Right lobe of liver (tissue), 6 donors: ENCODE measurements at regions not wholly inside any gene's neighbourhood (a gene's known extent, or its start where the extent isn't known, plus 50 kb on each side); places are given as distances from the start of the nearest gene placed in this dataset.

ENCODE experiments used
- ATAC-seq, 4 donors: fragments of 200-7000 bp; cut with Tn5 transposase; one replicate each; pipeline ENCODE4 v1.9.1; 2020; ENCODE audit warnings: mild to moderate bottlenecking in 4 of 4, moderate library complexity in 4 of 4
- DNase-seq, 3 donors: peaks; one replicate each; pipeline ENCODE4 v3.0.0-alpha.2; 2020
- H3K27ac ChIP-seq, 3 donors: fragments of 200-600 bp; one replicate each; pipeline ENCODE4 v1.8.0; 2022
- H3K27me3 ChIP-seq, 2 donors: fragments of 200-600 bp; one replicate each; pipeline ENCODE4 v1.8.0; 2022
- H3K36me3 ChIP-seq, 4 donors: fragments of 200-600 bp; sonication (generic) in 1 of 4; one replicate each; pipeline versions ENCODE4 v1.5.1 to v1.8.0; 2017 to 2022; ENCODE audit warnings: control low read depth in 1 of 4
- H3K4me1 ChIP-seq, 4 donors: fragments of 200-600 bp; sonication (generic) in 1 of 4; one replicate each; pipeline versions ENCODE4 v1.5.1 to v1.8.0; 2017 to 2022; ENCODE audit warnings: control low read depth in 1 of 4
- H3K4me3 ChIP-seq, 3 donors: fragments of 200-600 bp; one replicate each; pipeline ENCODE4 v1.8.0; 2022
- H3K9me3 ChIP-seq, 4 donors: fragments of 200-600 bp; sonication (generic) in 1 of 4; one replicate each; pipeline versions ENCODE4 v1.5.1 to v1.8.0; 2017 to 2022; ENCODE audit warnings: control low read depth in 1 of 4
- CTCF ChIP-seq, 4 donors: fragments of 200-600 bp in 3 of 4; fragments of 450-650 bp in 1 of 4; IDR thresholded peaks; one replicate each; pipeline versions ENCODE4 v1.5.1 to v1.8.0; 2016 to 2022; ENCODE audit warnings: antibody characterized with exemption in 4 of 4, mild to moderate bottlenecking in 2 of 4
- POLR2A ChIP-seq: fragments of 450-650 bp; IDR thresholded peaks from one replicate; pipeline ENCODE4 v1.6.1; 2017; ENCODE audit warnings: antibody characterized with exemption, mild to moderate bottlenecking
- whole genome bisulfite sequencing: methylation state at CpG from one replicate; pipeline ENCODE4 v1.1.6; 2018; ENCODE audit warnings: low coverage, low lambda C conversion rate; ENCODE audit not compliant: insufficient coverage; ENCODE audit errors: missing lambda C conversion rate; 5-methylcytosine and 5-hydroxymethylcytosine counted together
- intact Hi-C, 2 donors: fragments of 100-400 bp; cut with DNase I; formaldehyde crosslinking; loops; one replicate each; pipeline versions ENCODE4 v1.11.2 to v1.14.1; 2022
- donor health status: DM: no; HTN: yes; CAD: no.
- donor health status: DM: no; HTN: no; CAD: no.
- donor health status: DM: no; HTN: no; CAD: no.
- donor health status: DM: no; HTN: yes; CAD: no.
- donor health status: DM: no; HTN: yes; CAD: no.

GRCh38 chr15:79595306-79595705, 163.2 kb downstream of the MINAR1 start:
- WGBS: 70% methylated on average over 3 of the region's 6 CpGs
- intact Hi-C loops: no loop called here
- Histone ChIP-seq H3K4me3 (no peak overlapping the region), H3K36me3 (no peaks in the 10 kb centered on the region), H3K27ac (no peak overlapping the region), H3K4me1 (no peaks in the 10 kb centered on the region), H3K27me3 (no peaks in the 10 kb centered on the region), H3K9me3 (no peaks in the 10 kb centered on the region)
- no peak for DNase-seq
- TF ChIP-seq POLR2A (no peak), CTCF (IDR thresholded peaks at IDR 0.05) (no peak)
- ATAC-seq: no peak

- peak; percentile 100 for ATAC-seq
- Histone ChIP-seq H3K4me3 (no peak overlapping the region), H3K4me1 (no peaks in the 10 kb centered on the region), H3K27me3 (no peaks in the 10 kb centered on the region), H3K36me3 (no peaks in the 10 kb centered on the region), H3K27ac (no peak overlapping the region), H3K9me3 (no peaks in the 10 kb centered on the region)
- 22% methylated on average over 4 of the region's 4 CpGs for WGBS
- no peak for TF ChIP-seq POLR2A
- TF ChIP-seq CTCF (IDR thresholded peaks at IDR 0.05): peak; percentile 90 to 96 (median 94)
- intact Hi-C loops: no loop called here
- DNase-seq: peak; percentile 38 to 71 (median 64)
Observed at GRCh38 chr15:79595995-79596622, 164.0 kb downstream of the MINAR1 start.

GRCh38 chr15:79598639-79599038, 166.5 kb downstream of the MINAR1 start:
- ATAC-seq (peak in 1 of 4 donors; percentile 24), DNase-seq (no peak)
- H3K9me3 ChIP-seq: no peaks in the 10 kb centered on the region
- TF ChIP-seq CTCF (IDR thresholded peaks at IDR 0.05) (no peak), POLR2A (no peak)
- intact Hi-C loops: no loop called here
- H3K27me3 ChIP-seq: no peaks in the 10 kb centered on the region
- no peak overlapping the region for H3K4me3 ChIP-seq
- no peak overlapping the region for H3K27ac ChIP-seq
- no peaks in the 10 kb centered on the region for H3K4me1 ChIP-seq
- WGBS: 77% methylated on average over 1 of the region's 1 CpG
- H3K36me3 ChIP-seq: no peaks in the 10 kb centered on the region

- no peak for DNase-seq
Observed at GRCh38 chr15:79601405-79602086, 169.4 kb downstream of the MINAR1 start.

More at GRCh38 chr15:79601405-79602086, 169.4 kb downstream of the MINAR1 start:
- 52% methylated on average over 5 of the region's 7 CpGs for WGBS
- no peak for ATAC-seq
- Histone ChIP-seq H3K27me3 (no peaks in the 10 kb centered on the region), H3K9me3 (no peaks in the 10 kb centered on the region), H3K27ac (no peak overlapping the region), H3K4me1 (no peaks in the 10 kb centered on the region), H3K36me3 (no peaks in the 10 kb centered on the region), H3K4me3 (no peak overlapping the region)
- TF ChIP-seq POLR2A (no peak), CTCF (IDR thresholded peaks at IDR 0.05) (no peak)
- intact Hi-C loops: loop anchor here in 1 of 2 donors (10.0 kb wide), 1 partner anchor 217 kb away; no protein-coding TSS in a partner anchor
